ENCODE measurements at regions not wholly inside any gene's neighbourhood (a gene's known extent, or its start where the extent isn't known, plus 50 kb on each side); places are given as distances from the start of the nearest gene placed in this dataset.

GRCh38 chr5:144800169-144800568 lies 629.5 kb downstream of the KCTD16 start:
- H3K27ac ChIP-seq (ENCODE audit: control insufficient read depth, insufficient read depth, low read length) = no peak overlapping the region
- TF ChIP-seq EZH2 (IDR thresholded peaks at IDR 0.05; ENCODE audit: low read length) = no peak
- no peak for TF ChIP-seq CTCF (optimal IDR thresholded peaks at IDR 0.05 in 1 of 3, IDR thresholded peaks at IDR 0.05 in 1 of 3, conservative IDR thresholded peaks at IDR 0.05 in 1 of 3; ENCODE audit: extremely low read depth in 1 of 3, insufficient read depth in 2 of 3, low read length in 3 of 3)
- H3K4me1 ChIP-seq (ENCODE audit: control insufficient read depth, extremely low read depth, insufficient read depth, low read length) = no peaks in the 10 kb centered on the region
- DNase-seq (ENCODE audit: low read depth, low spot score) (no peak), FAIRE-seq (no peak)
- H3K79me2 ChIP-seq (ENCODE audit: control insufficient read depth, insufficient read depth, low read length) = no peaks in the 10 kb centered on the region
- no peaks in the 10 kb centered on the region for H3K9me3 ChIP-seq (ENCODE audit: control insufficient read depth, low read depth, low read length)
- H3K36me3 ChIP-seq (ENCODE audit: control insufficient read depth in 2 of 2, extremely low read depth in 1 of 2, insufficient read depth in 2 of 2, low read length in 2 of 2) = no peaks in the 10 kb centered on the region
- H2AFZ ChIP-seq (ENCODE audit: control insufficient read depth, low read length) = no peak overlapping the region
- H3K27me3 ChIP-seq (ENCODE audit: control insufficient read depth, extremely low read depth, insufficient read depth, low read length) = no peaks in the 10 kb centered on the region
- dilution Hi-C loops (cut with MboI; ENCODE audit: extremely low pct_ligation_motif_present, low sequenced_read_pairs) = no loop called here
- no peaks in the 10 kb centered on the region for H4K20me1 ChIP-seq (ENCODE audit: control insufficient read depth, extremely low read depth, insufficient read depth, low read length)
- no peak overlapping the region for H3K4me3 ChIP-seq (ENCODE audit: control insufficient read depth in 2 of 3, extremely low read depth in 1 of 3, insufficient read depth in 2 of 3, low read depth in 1 of 3, low read length in 3 of 3)
- H3K9ac ChIP-seq (ENCODE audit: control insufficient read depth, extremely low read depth, insufficient read depth, low read length) = no peak overlapping the region
- no peak overlapping the region for H3K4me2 ChIP-seq (ENCODE audit: control insufficient read depth, extremely low read depth, insufficient read depth, low read depth, low read length)
- H3K9me1 ChIP-seq (ENCODE audit: control insufficient read depth, extremely low read depth, insufficient read depth, low read length) = no peaks in the 10 kb centered on the region

GRCh38 chr5:144798595-144798994 lies 627.9 kb downstream of the KCTD16 start:
- Histone ChIP-seq H2AFZ (ENCODE audit: control insufficient read depth, low read length) (no peak overlapping the region), H3K9me1 (ENCODE audit: control insufficient read depth, extremely low read depth, insufficient read depth, low read length) (no peaks in the 10 kb centered on the region), H3K27ac (ENCODE audit: control insufficient read depth, insufficient read depth, low read length) (no peak overlapping the region), H3K4me2 (ENCODE audit: control insufficient read depth, extremely low read depth, insufficient read depth, low read depth, low read length) (no peak overlapping the region), H3K4me1 (ENCODE audit: control insufficient read depth, extremely low read depth, insufficient read depth, low read length) (no peaks in the 10 kb centered on the region), H3K79me2 (ENCODE audit: control insufficient read depth, insufficient read depth, low read length) (no peaks in the 10 kb centered on the region), H3K27me3 (ENCODE audit: control insufficient read depth, extremely low read depth, insufficient read depth, low read length) (no peaks in the 10 kb centered on the region), H3K9me3 (ENCODE audit: control insufficient read depth, low read depth, low read length) (no peaks in the 10 kb centered on the region), H3K36me3 (ENCODE audit: control insufficient read depth in 2 of 2, extremely low read depth in 1 of 2, insufficient read depth in 2 of 2, low read length in 2 of 2) (no peaks in the 10 kb centered on the region), H3K4me3 (ENCODE audit: control insufficient read depth in 2 of 3, extremely low read depth in 1 of 3, insufficient read depth in 2 of 3, low read depth in 1 of 3, low read length in 3 of 3) (no peak overlapping the region), H4K20me1 (ENCODE audit: control insufficient read depth, extremely low read depth, insufficient read depth, low read length) (no peaks in the 10 kb centered on the region), H3K9ac (ENCODE audit: control insufficient read depth, extremely low read depth, insufficient read depth, low read length) (no peak overlapping the region)
- dilution Hi-C loops (cut with MboI; ENCODE audit: extremely low pct_ligation_motif_present, low sequenced_read_pairs) = no loop called here
- TF ChIP-seq EZH2 (IDR thresholded peaks at IDR 0.05; ENCODE audit: low read length) = no peak
- no peak for TF ChIP-seq CTCF (optimal IDR thresholded peaks at IDR 0.05 in 1 of 3, IDR thresholded peaks at IDR 0.05 in 1 of 3, conservative IDR thresholded peaks at IDR 0.05 in 1 of 3; ENCODE audit: extremely low read depth in 1 of 3, insufficient read depth in 2 of 3, low read length in 3 of 3)
- no peak for DNase-seq (ENCODE audit: low read depth, low spot score)
- FAIRE-seq = no peak

All from keratinocyte (primary cell).